Activated CD4-positive, alpha-beta memory T cell treated with anti-CD3 and anti-CD28 coated beads, Interleukin-2, amount 10 ng/mL, durations not matched to agents 7 days and 5 days (primary cell): ENCODE measurements at regions not wholly inside any gene's neighbourhood (a gene's known extent, or its start where the extent isn't known, plus 50 kb on each side); places are given as distances from the start of the nearest gene placed in this dataset.

Source experiments
- CTCF ChIA-PET: fragments of 350-600 bp; sonication (Branson Sonifier 250); formaldehyde crosslinking; loops from one replicate; lab custom pipeline; 2021; ENCODE audit warnings: antibody characterized with exemption, inconsistent platforms; lab: Charles Lee
- POLR2A ChIA-PET: fragments of 350-600 bp; sonication (Branson Sonifier 250); formaldehyde crosslinking; loops from one replicate; lab custom pipeline; 2021; ENCODE audit warnings: antibody characterized with exemption; lab: Charles Lee
- DNase-seq: peaks from one replicate; pipeline ENCODE4 v3.0.0-alpha.2; 2020
- H3K27ac Mint-ChIP-seq: one replicate; pipeline ENCODE4 v1.8.0; 2021; ENCODE audit warnings: mild to moderate bottlenecking, mixed read lengths
- H3K27me3 Mint-ChIP-seq: one replicate; pipeline ENCODE4 v1.8.0; 2021; ENCODE audit warnings: mixed read lengths
- H3K36me3 Mint-ChIP-seq: one replicate; pipeline ENCODE4 v1.8.0; 2021; ENCODE audit warnings: low read depth, mixed read lengths
- H3K4me1 Mint-ChIP-seq: one replicate; pipeline ENCODE4 v1.8.0; 2021; ENCODE audit warnings: mixed read lengths
- H3K4me3 Mint-ChIP-seq: one replicate; pipeline ENCODE4 v1.8.0; 2021; ENCODE audit warnings: mild to moderate bottlenecking, mixed read lengths
- H3K9me3 Mint-ChIP-seq: one replicate; pipeline ENCODE4 v1.8.0; 2021; ENCODE audit warnings: mixed read lengths

DNA sequence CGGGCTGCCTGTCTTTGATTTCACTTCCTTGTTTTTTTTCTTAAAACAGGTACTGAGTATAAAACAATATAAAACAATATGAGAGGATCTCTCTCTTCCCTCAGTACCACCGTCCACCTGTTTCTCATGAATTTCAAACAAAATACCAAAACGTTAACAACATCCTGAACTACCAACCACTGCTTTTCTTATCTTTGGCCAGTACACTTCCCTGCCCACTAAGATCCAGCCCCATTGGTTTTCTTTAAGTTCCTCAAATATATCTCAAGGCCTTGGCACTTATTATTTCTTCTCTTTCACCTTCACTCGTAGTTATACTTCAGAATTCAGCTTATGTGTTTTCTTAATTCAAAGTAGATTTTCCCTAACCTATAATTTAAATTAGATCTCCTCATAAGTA is 370.2 kb upstream of the GRIA3 start:
- H3K27ac Mint-ChIP-seq: no peak overlapping the region

DNA sequence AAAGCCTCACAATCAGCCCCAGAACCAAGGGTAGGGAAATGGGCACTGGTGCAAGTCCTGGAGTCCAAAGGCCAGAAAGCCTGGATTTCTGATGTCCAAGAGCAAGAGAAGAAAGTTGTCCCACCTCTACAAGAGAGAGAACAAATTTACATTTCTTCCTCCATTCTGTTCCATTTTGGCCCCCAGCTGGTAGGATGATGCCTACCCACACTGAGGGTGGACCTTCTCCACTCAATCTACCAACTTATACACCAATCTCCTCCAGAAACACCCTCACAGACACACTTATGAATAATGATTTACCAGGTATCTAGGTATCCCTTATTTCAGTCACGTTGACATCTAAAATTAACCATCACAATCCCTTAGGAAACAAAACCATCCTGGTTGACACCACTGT is 367.8 kb upstream of the GRIA3 start:
- CTCF ChIA-PET: no interaction called here
- no peak overlapping the region for H3K27ac Mint-ChIP-seq
- no peaks in the 10 kb centered on the region for H3K36me3 Mint-ChIP-seq
- H3K4me3 Mint-ChIP-seq: no peak overlapping the region
- no peak for DNase-seq
- H3K9me3 Mint-ChIP-seq: peaks cover 4% of the 10 kb centered on the region
- POLR2A ChIA-PET: no interaction called here
- H3K4me1 Mint-ChIP-seq: no peaks in the 10 kb centered on the region
- no peaks in the 10 kb centered on the region for H3K27me3 Mint-ChIP-seq

More for the DNA sequence above, 370.2 kb upstream of the GRIA3 start:
- Mint-ChIP-seq H3K4me3 (no peak overlapping the region), H3K36me3 (no peaks in the 10 kb centered on the region), H3K4me1 (no peaks in the 10 kb centered on the region), H3K9me3 (no peaks in the 10 kb centered on the region), H3K27me3 (no peaks in the 10 kb centered on the region)
- CTCF ChIA-PET: no interaction called here
- POLR2A ChIA-PET: no interaction called here
- DNase-seq: no peak

DNA sequence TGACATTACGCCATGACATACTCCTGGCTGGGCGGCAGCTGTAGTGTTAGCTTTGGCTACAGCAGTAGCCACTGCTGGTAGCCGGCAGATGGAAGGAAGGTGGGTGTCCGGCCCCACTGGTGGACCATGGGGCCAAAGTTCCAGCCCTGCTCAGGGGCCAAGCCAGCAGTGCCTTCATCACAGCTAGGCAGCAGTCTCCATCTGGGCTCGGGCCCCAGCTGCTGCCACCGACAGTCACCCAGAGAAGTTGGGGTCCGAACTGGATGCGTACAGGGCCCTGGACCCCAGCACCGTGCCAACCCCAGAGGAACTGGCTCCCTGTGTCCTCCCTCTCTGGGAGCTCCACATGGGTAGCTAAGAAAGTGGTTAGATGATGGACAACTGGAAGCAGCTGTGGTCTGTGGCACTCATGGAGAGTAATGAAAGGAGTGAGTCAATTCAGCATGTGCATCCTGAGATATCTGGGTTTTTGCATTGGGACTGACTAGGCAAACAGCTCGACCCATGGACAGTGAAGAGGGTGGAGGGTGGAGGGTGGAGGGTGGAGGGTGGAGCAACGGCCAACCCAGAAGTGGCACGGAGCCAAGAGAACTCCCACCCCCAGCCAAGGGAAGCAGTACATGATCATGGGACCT is 366.6 kb upstream of the GRIA3 start:
- H3K27ac Mint-ChIP-seq: no peak overlapping the region
- H3K4me3 Mint-ChIP-seq: no peak overlapping the region

DNA sequence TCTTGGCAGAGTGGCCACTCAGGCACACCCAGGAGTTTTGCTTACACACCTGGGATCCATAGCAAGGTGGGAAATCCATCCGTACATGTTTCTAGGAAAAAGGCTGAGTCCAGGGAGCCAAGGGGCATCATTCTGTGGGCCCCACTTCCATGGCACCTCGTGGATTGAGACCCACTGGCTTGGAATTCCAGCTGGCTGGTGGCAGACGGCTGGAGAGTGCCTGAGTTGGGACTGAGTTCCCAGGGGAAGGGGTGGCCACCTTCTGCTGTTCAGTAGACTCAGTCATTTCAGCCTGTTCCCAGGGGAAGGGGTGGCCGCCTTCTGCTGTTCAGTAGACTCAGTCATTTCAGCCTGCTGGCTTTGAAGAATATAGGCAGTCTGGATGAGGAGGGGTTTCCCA is 366.0 kb upstream of the GRIA3 start:
- Mint-ChIP-seq H3K4me1 (no peaks in the 10 kb centered on the region), H3K27me3 (no peaks in the 10 kb centered on the region), H3K4me3 (no peak overlapping the region), H3K9me3 (peaks cover 4% of the 10 kb centered on the region), H3K36me3 (no peaks in the 10 kb centered on the region), H3K27ac (no peak overlapping the region)
- ChIA-PET CTCF (no interaction called here), POLR2A (no interaction called here)
- no peak for DNase-seq

More for the DNA sequence above, 366.6 kb upstream of the GRIA3 start:
- Mint-ChIP-seq H3K4me1 (no peaks in the 10 kb centered on the region), H3K36me3 (no peaks in the 10 kb centered on the region), H3K27me3 (no peaks in the 10 kb centered on the region), H3K9me3 (peaks cover 4% of the 10 kb centered on the region)
- ChIA-PET POLR2A (no interaction called here), CTCF (no interaction called here)
- no peak for DNase-seq

DNA sequence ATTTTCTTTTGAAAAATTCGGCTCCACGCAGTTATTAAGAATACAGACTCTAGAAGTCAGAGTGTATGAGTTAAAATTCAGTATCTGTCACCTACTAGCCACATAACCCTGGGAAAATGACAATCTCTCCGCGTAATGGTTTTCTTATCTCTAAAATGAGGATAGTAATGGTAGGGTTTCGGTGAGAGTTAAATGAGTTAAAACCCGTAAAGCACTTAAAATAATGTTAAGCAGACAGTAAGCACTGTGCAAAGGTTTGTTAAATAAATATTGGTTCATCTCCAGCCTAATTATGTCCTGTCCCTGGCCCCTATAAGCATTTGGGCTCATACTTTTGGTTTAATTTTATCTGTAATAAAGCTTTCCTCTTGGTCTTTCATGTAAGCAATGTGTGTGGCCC is 350.8 kb upstream of the GRIA3 start:
- Mint-ChIP-seq H3K36me3 (no peaks in the 10 kb centered on the region), H3K27ac (no peak overlapping the region), H3K4me1 (no peaks in the 10 kb centered on the region), H3K9me3 (no peaks in the 10 kb centered on the region), H3K27me3 (no peaks in the 10 kb centered on the region), H3K4me3 (no peak overlapping the region)
- no peak for DNase-seq
- ChIA-PET CTCF (no interaction called here), POLR2A (no interaction called here)

GRCh38 chrX:122835886-122836285 is 348.2 kb upstream of the GRIA3 start:
- Mint-ChIP-seq H3K4me1 (no peaks in the 10 kb centered on the region), H3K27ac (no peak overlapping the region), H3K27me3 (no peaks in the 10 kb centered on the region), H3K9me3 (no peaks in the 10 kb centered on the region), H3K4me3 (no peak overlapping the region), H3K36me3 (no peaks in the 10 kb centered on the region)
- no peak for DNase-seq
- ChIA-PET POLR2A (no interaction called here), CTCF (no interaction called here)

DNA sequence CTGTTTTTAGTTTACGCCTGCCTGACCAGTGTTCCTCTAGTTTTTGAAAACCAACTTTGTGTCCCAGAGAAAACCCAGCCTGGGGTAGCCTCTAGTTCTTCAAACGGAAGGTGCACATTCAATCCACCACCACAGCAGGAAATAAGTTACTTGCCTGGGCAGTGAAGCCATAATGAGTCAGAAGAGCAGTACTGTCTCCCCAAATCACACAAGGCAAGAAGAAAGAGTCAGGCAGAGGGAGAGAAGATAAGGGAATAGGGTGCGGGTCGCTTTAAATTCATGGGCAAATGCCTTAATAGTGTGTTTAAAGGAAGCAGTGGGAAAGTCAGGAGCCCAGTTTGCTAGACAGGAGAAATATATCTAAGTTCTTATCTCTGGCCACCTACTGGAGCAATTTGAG is 333.8 kb upstream of the GRIA3 start:
- Mint-ChIP-seq H3K27ac (no peak overlapping the region), H3K4me1 (no peaks in the 10 kb centered on the region), H3K27me3 (no peaks in the 10 kb centered on the region), H3K4me3 (no peak overlapping the region), H3K9me3 (no peaks in the 10 kb centered on the region), H3K36me3 (no peaks in the 10 kb centered on the region)
- CTCF ChIA-PET: no interaction called here
- DNase-seq: no peak
- POLR2A ChIA-PET: no interaction called here

GRCh38 chrX:122856205-122856604 is 327.9 kb upstream of the GRIA3 start:
- POLR2A ChIA-PET: no interaction called here
- CTCF ChIA-PET: no interaction called here
- no peak for DNase-seq
- Mint-ChIP-seq H3K27me3 (no peaks in the 10 kb centered on the region), H3K9me3 (no peaks in the 10 kb centered on the region), H3K4me1 (no peaks in the 10 kb centered on the region), H3K36me3 (no peaks in the 10 kb centered on the region), H3K27ac (no peak overlapping the region), H3K4me3 (no peak overlapping the region)

- Mint-ChIP-seq H3K27ac (no peak overlapping the region), H3K9me3 (no peaks in the 10 kb centered on the region), H3K27me3 (no peaks in the 10 kb centered on the region), H3K36me3 (no peaks in the 10 kb centered on the region), H3K4me3 (no peak overlapping the region), H3K4me1 (no peaks in the 10 kb centered on the region)
- ChIA-PET CTCF (no interaction called here), POLR2A (no interaction called here)
- DNase-seq: no peak
Observed at GRCh38 chrX:122857734-122858133, 326.3 kb upstream of the GRIA3 start.

GRCh38 chrX:122863067-122863466 is 321.0 kb upstream of the GRIA3 start:
- Mint-ChIP-seq H3K9me3 (no peaks in the 10 kb centered on the region), H3K27me3 (no peaks in the 10 kb centered on the region), H3K36me3 (no peaks in the 10 kb centered on the region), H3K4me1 (no peaks in the 10 kb centered on the region), H3K4me3 (no peak overlapping the region), H3K27ac (no peak overlapping the region)
- POLR2A ChIA-PET: no interaction called here
- DNase-seq: no peak
- CTCF ChIA-PET: no interaction called here

DNA sequence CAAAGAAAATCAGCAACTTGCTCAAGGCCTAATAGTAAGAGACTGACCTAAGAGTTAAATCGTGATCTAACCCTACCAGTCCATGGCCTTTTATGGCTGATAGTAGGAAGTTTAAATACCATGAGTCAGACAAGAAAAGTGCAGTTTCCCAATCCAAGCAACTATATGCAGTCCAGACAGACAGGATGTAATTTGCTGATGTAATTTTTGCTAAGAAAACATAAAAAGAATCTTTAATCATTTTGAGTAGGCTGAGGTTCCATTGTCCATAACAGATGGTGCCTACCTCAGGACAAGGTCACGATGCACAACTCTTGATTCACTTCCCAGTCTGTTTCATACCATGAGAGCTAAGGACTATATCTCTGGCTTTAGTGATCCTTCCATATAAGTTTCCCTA is 317.5 kb upstream of the GRIA3 start:
- no peaks in the 10 kb centered on the region for H3K36me3 Mint-ChIP-seq
- no peaks in the 10 kb centered on the region for H3K4me1 Mint-ChIP-seq
- DNase-seq: no peak
- CTCF ChIA-PET: no interaction called here
- H3K4me3 Mint-ChIP-seq: no peak overlapping the region
- POLR2A ChIA-PET: no interaction called here
- no peaks in the 10 kb centered on the region for H3K9me3 Mint-ChIP-seq
- no peak overlapping the region for H3K27ac Mint-ChIP-seq
- H3K27me3 Mint-ChIP-seq: no peaks in the 10 kb centered on the region

DNA sequence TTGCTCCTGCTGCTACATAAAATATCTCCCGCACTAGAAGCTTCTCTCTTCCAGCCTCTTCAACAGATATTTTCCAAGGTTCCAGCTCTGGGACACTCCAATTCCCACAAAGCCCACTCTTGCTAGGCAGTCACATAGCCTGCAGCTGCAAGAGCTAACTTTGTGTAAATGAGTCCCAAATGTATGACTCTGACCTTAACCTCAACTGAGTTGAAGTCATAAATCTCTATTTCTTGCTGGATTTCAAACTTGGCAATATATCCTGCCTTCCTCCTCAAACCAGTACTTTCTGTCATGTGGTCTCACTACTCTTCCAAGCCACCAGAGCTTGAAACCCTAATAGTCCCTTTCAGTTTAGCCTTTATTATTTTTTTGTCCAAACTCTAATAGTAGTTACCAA is 315.4 kb upstream of the GRIA3 start:
- ChIA-PET POLR2A (no interaction called here), CTCF (no interaction called here)
- H3K4me1 Mint-ChIP-seq: no peaks in the 10 kb centered on the region
- no peak overlapping the region for H3K27ac Mint-ChIP-seq
- DNase-seq: no peak
- no peaks in the 10 kb centered on the region for H3K9me3 Mint-ChIP-seq
- no peaks in the 10 kb centered on the region for H3K36me3 Mint-ChIP-seq
- no peak overlapping the region for H3K4me3 Mint-ChIP-seq
- no peaks in the 10 kb centered on the region for H3K27me3 Mint-ChIP-seq

- Mint-ChIP-seq H3K9me3 (no peaks in the 10 kb centered on the region), H3K36me3 (no peaks in the 10 kb centered on the region), H3K4me1 (no peaks in the 10 kb centered on the region), H3K27ac (no peak overlapping the region), H3K27me3 (no peaks in the 10 kb centered on the region), H3K4me3 (no peak overlapping the region)
- POLR2A ChIA-PET: no interaction called here
- no peak for DNase-seq
- CTCF ChIA-PET: no interaction called here
Observed at GRCh38 chrX:122869171-122869570, 314.9 kb upstream of the GRIA3 start.

DNA sequence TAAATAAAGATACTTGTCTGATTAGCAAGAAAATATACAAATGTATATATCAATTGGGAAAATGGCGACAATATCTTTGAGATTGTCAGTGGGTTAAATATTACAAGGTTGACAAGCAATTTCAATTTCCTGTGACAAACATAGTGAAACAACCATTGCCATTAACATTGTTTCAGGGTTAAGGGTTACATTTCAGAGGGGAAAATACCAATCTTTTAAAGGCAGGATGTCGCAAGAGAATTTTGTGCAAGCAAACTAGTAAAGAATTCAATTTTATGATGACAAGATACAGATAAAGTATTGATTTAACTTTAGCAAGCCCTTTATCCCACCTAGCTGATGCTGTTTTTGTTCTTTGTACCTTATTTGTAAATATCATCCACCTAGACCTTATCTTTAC is 305.8 kb upstream of the GRIA3 start:
- H3K4me1 Mint-ChIP-seq: no peaks in the 10 kb centered on the region
- no peaks in the 10 kb centered on the region for H3K36me3 Mint-ChIP-seq
- H3K9me3 Mint-ChIP-seq: no peaks in the 10 kb centered on the region
- CTCF ChIA-PET: no interaction called here
- H3K4me3 Mint-ChIP-seq: no peak overlapping the region
- no peak overlapping the region for H3K27ac Mint-ChIP-seq
- POLR2A ChIA-PET: no interaction called here
- DNase-seq: no peak
- no peaks in the 10 kb centered on the region for H3K27me3 Mint-ChIP-seq
